Activated gamma-delta T cell (primary cell): ENCODE measurements at regions not wholly inside any gene's neighbourhood (a gene's known extent, or its start where the extent isn't known, plus 50 kb on each side); places are given as distances from the start of the nearest gene placed in this dataset.

Experiments
- DNase-seq: peaks from one replicate; lab custom pipeline; 2025; lab: John Stamatoyannopoulos, UW

DNA sequence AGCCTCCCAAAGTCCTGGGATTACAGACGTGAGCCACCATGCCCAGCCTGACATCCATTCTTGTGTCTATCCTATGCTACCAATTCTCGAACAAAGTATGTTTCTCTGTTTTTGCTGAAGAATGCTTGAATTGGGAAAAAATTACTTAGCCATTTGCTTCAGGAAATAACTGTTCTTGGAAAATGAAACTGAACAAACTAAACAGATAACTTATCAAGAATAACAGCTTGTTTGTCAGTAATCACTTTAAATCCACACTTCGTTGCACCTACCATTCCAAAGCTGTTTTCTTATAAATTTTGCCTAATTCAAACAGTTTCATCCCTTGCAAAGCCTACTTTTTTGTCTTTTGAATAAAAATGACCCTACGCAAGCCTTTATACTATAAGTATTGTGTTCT, 672.9 kb downstream of the SUCLG1 start:
- no peak for DNase-seq

DNA sequence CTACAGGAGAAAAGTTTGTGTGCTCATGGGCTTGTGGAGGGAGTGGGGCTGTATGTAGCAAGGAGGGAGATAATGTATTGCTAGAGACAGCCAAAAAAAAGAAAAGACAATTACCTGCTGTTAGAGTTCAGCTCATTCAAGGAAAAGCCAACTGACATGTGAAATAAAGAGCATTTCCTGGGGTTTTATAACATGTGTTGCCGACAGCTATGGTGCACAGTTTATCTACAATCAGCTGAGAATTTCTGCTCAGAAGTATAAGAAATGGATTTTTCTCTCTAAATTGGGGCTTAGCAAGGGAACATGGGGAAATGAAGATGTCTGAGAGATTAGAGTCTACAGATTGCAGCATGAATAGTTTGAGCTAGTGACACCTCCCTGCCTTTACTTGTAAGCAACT, 674.1 kb downstream of the SUCLG1 start:
- DNase-seq = no peak

DNA sequence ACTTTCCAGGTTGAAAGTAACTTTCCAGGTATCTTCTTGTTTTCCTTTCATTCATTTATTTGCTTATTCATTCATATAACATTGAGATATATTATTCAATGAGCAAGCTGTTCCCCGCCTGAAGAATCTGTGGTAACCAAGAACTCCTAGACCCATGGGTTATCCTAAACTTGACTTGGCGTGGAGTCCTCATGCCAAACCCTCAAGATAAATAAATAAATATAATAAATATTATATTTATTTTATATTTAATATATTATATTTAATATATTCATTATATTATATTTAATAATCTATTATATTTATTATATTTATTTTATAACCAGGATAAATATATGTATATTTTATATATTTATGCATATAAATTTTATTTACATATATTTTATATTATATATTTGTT, 674.8 kb downstream of the SUCLG1 start:
- DNase-seq = no peak

DNA sequence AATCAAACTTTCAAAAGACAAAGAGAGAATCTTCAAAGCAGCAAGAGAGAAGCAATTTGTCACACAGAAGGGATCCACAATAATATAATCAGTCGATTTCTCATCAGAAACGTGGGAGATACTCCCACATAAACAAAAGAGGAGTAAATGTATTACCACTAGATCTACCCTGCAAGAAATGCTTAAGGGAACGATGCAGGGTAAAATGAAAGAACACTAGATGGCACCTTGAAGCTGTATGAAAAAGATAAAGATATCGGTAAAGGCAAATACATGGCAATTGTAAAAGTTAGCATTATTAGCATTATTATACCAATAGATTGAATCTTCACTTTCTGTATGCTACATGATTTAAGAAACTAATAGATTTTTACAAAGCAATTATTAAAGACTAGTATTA, 677.0 kb downstream of the SUCLG1 start:
- DNase-seq = no peak

DNA sequence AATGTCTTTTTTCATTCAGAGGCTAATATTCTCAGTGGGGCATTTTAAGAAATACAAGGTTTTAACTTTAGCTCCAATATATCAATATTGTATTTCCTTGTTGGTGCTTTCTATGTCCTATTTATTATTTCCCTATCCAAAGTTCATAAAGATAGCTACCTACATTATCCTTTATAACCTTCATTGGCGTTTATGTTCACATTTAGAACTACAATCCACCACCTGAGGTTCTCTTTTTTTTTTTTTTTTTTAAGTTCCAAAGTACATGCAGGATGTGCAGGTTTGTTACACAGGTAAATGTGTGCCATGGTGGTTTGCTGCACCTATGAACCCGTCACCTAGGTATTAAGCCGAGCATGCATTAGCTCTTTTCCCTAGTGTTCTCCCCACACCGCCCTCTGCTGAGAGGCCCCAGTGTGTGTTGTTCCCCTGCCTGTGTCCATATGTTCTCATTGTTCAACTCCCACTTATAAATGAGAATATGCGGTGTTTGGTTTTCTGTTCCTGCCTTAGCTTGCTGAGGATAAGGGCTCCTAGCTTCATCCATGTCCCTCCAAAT, 694.6 kb downstream of the SUCLG1 start:
- no peak for DNase-seq

DNA sequence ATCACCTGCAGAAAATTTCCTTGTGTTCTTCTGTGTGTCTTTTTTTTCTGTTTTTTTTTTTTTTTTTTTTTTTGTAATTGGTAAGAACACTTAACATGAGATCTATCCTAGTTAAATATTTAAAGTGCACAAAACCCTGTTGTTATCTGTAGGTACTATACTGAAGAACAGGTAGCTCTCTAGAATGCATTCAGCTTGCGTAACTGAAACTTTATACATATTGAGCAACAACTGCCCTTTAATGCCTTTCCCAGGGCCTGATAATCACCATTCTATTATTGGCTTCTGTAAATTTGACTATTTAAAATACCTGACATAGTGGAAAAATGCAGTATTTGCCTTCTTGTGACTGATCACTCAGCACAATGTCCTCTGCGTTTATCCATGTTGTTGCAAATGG, 701.8 kb downstream of the SUCLG1 start:
- DNase-seq = no peak

DNA sequence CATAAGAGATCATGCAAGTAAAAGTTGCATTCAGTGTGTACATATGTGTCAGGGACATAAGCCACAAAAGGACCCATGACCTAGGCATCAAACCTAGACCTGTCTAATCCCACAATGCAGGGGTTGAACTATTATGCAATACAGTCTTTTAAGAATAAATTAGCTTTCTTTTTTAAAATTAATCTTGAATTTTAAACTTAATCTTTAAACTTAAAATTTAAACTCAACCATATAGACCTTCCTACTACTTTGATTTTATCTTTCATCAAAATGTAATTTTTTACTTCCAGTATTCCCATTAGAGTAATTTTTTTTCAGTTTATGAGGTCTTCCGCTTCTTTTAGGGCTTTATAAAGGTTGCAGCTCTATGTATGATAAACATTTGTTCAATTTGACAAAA, 702.9 kb downstream of the SUCLG1 start:
- no peak for DNase-seq

DNA sequence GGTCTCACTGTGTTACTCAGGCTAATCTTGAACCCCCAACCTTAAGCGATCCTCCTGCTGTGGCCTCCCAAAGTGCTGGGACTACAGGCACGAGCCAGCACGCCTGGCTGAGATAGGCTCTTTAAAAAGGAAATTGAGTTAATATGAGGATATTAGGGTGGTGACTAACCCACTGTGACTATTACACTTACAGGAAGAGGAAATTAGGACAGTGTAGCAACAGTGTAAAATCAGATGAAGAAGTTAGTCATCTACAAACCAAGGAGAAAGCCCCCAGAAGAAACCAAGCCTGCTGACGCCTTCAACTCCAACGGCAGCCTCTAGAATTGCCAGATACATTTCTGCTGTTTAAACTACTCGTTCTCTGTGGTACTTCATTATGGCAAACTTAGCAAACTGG, 711.9 kb downstream of the SUCLG1 start:
- no peak for DNase-seq

GRCh38 chr2:83744855-83745254, 714.2 kb downstream of the SUCLG1 start:
- no peak for DNase-seq

- DNase-seq = no peak
These were observed 716.8 kb downstream of the SUCLG1 start for GRCh38 chr2:83742117-83742782.

GRCh38 chr2:83730223-83730622, 728.9 kb downstream of the SUCLG1 start:
- no peak for DNase-seq

DNA sequence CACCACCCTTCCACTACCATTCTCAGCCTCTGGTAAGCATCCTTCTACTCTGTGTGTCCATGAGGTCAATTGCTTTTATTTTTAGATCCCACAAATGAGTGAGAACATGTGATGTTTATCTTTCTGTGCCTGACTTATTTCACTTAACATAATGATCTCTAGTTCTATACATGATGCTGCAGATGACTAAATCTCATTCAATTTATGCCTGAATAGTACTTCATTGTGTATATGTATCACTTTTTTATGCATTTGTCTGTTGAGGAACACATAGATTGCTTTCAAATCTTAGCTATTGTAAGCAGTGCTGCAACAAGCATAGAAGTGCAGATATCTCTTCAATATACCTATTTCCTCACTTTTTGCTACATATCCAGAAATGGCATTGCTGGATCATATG, 733.3 kb downstream of the SUCLG1 start:
- DNase-seq = no peak

DNA sequence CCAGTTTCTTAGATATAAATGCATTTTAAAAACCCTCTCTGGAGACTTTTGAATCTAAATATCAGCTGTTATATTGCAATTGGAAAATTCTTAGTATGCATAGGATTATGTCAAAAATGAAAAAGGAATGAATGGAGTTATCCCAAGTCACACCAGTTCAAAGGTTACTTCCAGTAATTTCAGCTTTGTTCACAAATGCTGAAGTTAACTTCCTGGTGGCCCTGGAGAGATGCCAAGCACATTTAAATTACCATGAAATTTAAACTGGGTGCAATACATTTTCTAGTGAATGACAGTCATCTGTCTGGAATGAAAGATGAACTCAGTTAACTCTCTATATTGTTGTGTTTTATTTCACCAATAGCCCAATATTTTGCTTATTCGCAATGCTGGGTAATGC, 753.9 kb downstream of the SUCLG1 start:
- no peak for DNase-seq

DNA sequence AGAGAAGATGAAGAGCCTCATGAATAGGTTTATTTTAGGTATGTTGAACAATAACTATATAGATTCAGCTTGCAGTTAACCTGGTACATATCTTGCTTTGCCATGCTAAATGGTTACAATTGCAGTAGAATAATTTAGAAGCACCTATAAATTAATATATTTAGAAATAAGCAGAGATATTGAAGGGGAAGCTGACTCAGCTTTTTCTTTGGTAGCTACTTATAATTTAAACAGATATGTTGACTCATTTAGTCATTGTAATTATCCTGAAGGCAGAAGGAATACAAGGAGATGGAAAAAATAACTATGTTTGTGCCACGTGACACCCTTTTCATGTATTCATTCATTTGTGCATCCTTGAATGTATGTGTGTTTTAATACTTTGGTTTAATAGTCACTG, 755.5 kb downstream of the SUCLG1 start:
- DNase-seq = no peak

DNA sequence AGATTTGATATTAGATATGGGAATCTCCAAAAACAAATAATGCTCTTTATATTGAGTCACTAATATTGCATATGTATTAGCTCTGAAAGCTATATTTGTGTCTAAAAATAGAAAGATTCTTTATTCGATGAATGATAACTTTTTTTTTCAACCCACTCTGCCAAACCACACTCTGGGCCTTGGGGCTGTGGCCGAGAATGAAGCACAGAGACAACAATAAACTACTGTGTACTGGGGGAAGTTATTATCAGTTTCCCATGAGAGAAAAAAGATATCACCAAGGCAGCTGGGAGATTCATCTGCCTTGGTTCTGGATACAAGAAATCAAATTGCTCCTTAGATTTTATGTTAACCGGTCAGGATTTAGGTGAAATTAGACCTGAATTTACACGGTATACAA, 762.2 kb downstream of the SUCLG1 start:
- DNase-seq = no peak

- no peak for DNase-seq
These were observed 763.5 kb downstream of the SUCLG1 start for GRCh38 chr2:83695530-83695929.

DNA sequence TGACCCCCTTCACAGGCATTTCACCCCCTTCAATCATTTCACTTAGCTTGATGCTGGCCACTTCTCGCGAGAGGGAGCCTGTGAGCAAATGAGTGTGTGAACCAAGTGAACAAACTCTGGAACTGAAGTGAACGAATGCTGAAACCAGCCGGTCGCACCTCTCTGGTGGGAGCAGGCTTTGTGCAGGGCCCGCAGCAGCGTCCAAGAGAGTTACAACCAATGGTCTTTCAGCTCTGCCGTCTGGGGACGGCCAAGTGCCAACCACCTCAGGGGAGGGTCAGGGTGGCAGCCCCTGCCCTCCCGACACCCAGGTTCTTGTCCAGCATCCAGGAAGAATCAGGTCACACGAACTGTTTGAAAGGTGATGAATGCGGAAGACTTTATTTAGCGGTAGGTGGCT, 764.0 kb downstream of the SUCLG1 start:
- DNase-seq = no peak

DNA sequence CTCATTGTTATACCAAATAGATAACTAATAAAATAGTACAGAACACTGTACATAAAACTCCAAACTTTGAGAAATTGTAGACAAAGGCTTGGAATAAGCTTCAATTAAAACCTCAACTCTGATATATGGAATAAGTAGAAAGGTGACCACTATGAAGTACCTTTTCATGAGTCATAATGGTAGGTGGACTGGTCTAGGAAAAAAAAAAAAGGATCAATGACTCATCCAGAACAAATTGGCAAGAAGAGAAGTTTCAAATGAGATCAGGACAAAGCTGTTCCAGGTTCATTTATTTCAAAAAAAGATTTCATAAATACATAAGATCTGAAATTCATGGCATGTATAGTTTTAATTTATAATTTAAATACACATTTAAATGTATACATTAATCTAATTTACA, 769.7 kb downstream of the SUCLG1 start:
- DNase-seq = no peak

DNA sequence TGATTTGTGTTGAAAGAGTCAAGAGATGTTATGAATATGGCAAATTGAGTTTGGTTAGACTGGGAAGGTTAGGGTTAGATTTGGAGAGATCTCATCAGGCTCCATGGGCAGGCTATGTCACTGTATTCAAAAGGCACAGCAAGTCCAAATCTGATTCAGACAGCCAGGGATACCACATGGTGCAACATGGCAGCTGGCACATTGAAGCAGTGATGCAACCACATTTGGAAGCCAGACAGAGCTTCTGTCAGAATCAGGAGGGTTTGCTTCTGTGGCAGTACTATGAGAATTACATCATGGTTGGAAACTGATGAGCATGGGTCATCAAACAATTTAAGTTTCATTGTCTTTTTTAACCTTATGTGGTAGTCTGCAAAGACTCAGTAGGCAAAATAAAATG, 772.2 kb downstream of the SUCLG1 start:
- no peak for DNase-seq

DNA sequence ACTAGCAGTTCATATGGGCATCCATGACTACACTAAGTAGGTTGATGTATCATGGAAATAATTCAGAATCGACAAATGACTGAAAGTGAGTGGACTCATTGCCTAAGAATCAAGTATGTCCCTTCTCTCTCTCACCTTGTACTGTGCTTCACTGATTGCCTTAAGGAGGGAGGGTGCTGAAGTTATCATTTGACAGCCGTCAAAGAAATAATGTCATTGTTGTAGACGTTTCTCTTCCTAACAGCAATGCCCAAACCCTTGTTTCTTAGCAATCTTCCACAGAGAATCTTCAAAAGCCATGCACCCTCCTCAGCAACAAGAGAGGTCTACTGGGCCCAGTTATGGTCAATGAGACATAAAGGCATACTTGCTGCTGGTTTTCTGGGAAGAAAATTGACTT, 785.0 kb downstream of the SUCLG1 start:
- DNase-seq = no peak

GRCh38 chr2:83665894-83666293, 793.2 kb downstream of the SUCLG1 start:
- no peak for DNase-seq

GRCh38 chr2:83665154-83665553, 793.9 kb downstream of the SUCLG1 start:
- no peak for DNase-seq

DNA sequence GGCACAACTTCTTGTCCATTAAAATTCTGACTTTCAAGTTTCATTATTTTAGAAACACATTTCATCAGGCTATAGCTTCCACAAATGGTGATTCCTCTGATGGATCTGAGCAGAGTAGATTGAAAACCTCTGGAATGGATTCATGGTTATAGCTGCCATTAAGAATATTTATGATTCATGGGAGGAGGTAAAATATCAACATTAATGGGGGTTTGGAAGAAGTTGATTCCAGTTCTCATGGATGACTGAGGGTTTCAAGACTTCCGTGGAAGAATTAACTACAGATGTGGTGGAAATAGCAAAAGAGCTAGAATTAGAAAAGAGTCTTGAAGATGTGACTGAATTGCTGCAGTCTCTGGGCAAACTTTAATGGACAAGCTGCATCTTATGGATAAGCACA, 797.4 kb downstream of the SUCLG1 start:
- no peak for DNase-seq

GRCh38 chr2:83654091-83654611, 804.9 kb downstream of the SUCLG1 start:
- no peak for DNase-seq
